Neural cell (in vitro differentiated cells): ENCODE measurements at regions not wholly inside any gene's neighbourhood (a gene's known extent, or its start where the extent isn't known, plus 50 kb on each side); places are given as distances from the start of the nearest gene placed in this dataset.

Experiments used
- H2AFZ ChIP-seq: fragments of 200-600, 300-800 bp; sonication (generic), shearing (Covaris generic); 2 replicates; pipeline ENCODE4 v1.6.0; 2014; ENCODE audit warnings: low read depth, mild to moderate bottlenecking, antibody characterized with exemption, low read length, moderate library complexity
- H3F3A ChIP-seq: fragments of 200-600 bp; shearing (Covaris generic); 2 replicates; pipeline ENCODE4 v1.6.1; 2016; ENCODE audit warnings: mild to moderate bottlenecking, moderate library complexity, mixed read lengths, antibody characterized with exemption, low read length; ENCODE audit not compliant: insufficient read depth, poor library complexity, severe bottlenecking
- H3K27ac ChIP-seq: fragments of 200-600, 300-800 bp; sonication (generic), shearing (Covaris generic); 2 replicates; pipeline ENCODE4 v1.5.1; 2014; ENCODE audit warnings: mild to moderate bottlenecking, low read length, moderate library complexity
- H3K27me3 ChIP-seq: fragments of 300-800, 200-600 bp; sonication (generic), shearing (Covaris generic); 2 replicates; pipeline ENCODE4 v1.6.0; 2014; ENCODE audit warnings: mild to moderate bottlenecking, low read depth, low read length, moderate library complexity; ENCODE audit not compliant: insufficient read depth
- H3K36me3 ChIP-seq: fragments of 300-800, 200-600 bp; sonication (generic), shearing (Covaris generic); 2 replicates; pipeline ENCODE4 v1.5.1; 2014; ENCODE audit warnings: mild to moderate bottlenecking, antibody characterized with exemption, low read length, moderate library complexity; ENCODE audit not compliant: insufficient read depth
- H3K4me2 ChIP-seq: fragments of 300-800, 200-600 bp; sonication (generic), shearing (Covaris generic); 2 replicates; pipeline ENCODE4 v1.6.0; 2014; ENCODE audit warnings: mild to moderate bottlenecking, low read length
- H3K4me3 ChIP-seq: fragments of 300-800, 200-600 bp; sonication (generic), shearing (Covaris generic); 2 replicates; pipeline ENCODE4 v1.5.1; 2014; ENCODE audit warnings: mild to moderate bottlenecking, low read length, moderate library complexity
- H3K79me2 ChIP-seq: fragments of 200-600 bp; shearing (Covaris generic); replicated peaks from 2 replicates; pipeline ENCODE4 v1.6.0; 2014; ENCODE audit warnings: mild to moderate bottlenecking, low read length, moderate library complexity; ENCODE audit not compliant: insufficient read depth
- H3K9ac ChIP-seq: fragments of 300-800, 200-600 bp; sonication (generic), shearing (Covaris generic); 2 replicates; pipeline ENCODE4 v1.6.1; 2016; ENCODE audit warnings: mild to moderate bottlenecking, low read length, mixed read lengths
- H3K9me2 ChIP-seq: fragments of 200-600 bp; shearing (Covaris generic); 2 replicates; pipeline ENCODE4 v1.6.1; 2016; ENCODE audit warnings: mild to moderate bottlenecking, low read length, mixed read lengths; ENCODE audit not compliant: insufficient read depth
- H3K9me3 ChIP-seq: fragments of 200-600, 300-800 bp; sonication (generic), shearing (Covaris generic); 2 replicates; pipeline ENCODE4 v1.6.1; 2016; ENCODE audit warnings: mild to moderate bottlenecking, mixed run types, low read length, moderate library complexity, mixed read lengths
- H4K20me1 ChIP-seq: fragments of 200-600 bp; shearing (Covaris generic); 2 replicates; pipeline ENCODE4 v1.6.1; 2016; ENCODE audit warnings: mild to moderate bottlenecking, mixed run types; ENCODE audit not compliant: insufficient read depth
- EP300 ChIP-seq: fragments of 450-650 bp; conservative IDR thresholded peaks from 2 replicates; pipeline ENCODE4 v1.6.1; 2014; ENCODE audit warnings: antibody characterized with exemption, mild to moderate bottlenecking, moderate library complexity; ENCODE audit not compliant: poor library complexity, severe bottlenecking
- EZH2 ChIP-seq: fragments of 200-600, 300-800 bp; shearing (Covaris generic), sonication (generic); IDR thresholded peaks from 2 replicates; pipeline ENCODE4 v1.6.1; 2014; ENCODE audit warnings: antibody characterized with exemption, low read length, borderline replicate concordance, mild to moderate bottlenecking; ENCODE audit not compliant: insufficient read depth, poor library complexity, severe bottlenecking
- MXI1 ChIP-seq: fragments of 450-650 bp; conservative IDR thresholded peaks from 2 replicates; pipeline ENCODE4 v1.6.1; 2014; ENCODE audit warnings: antibody characterized with exemption, mild to moderate bottlenecking; ENCODE audit not compliant: poor library complexity, severe bottlenecking
- POLR2AphosphoS5 ChIP-seq: IDR thresholded peaks from 2 replicates; pipeline ENCODE4 v1.6.1; 2012
- RAD21 ChIP-seq: fragments of 450-650 bp; conservative IDR thresholded peaks from 2 replicates; pipeline ENCODE4 v1.6.1; 2014; ENCODE audit warnings: antibody characterized with exemption, mild to moderate bottlenecking, moderate library complexity
- REST ChIP-seq: IDR thresholded peaks from 2 replicates; pipeline ENCODE4 v1.6.1; 2012; ENCODE audit warnings: borderline replicate concordance
- SMC3 ChIP-seq: fragments of 450-650 bp; conservative IDR thresholded peaks from 2 replicates; pipeline ENCODE4 v1.6.1; 2014; ENCODE audit warnings: antibody characterized with exemption, mild to moderate bottlenecking, moderate library complexity; ENCODE audit not compliant: poor library complexity
- TAF1 ChIP-seq: IDR thresholded peaks from 2 replicates; pipeline ENCODE4 v1.6.1; 2012; ENCODE audit warnings: low read depth
- TF ChIP-seq, protein P1 (sequence below): fragments of 450-650 bp; IDR thresholded peaks from 2 replicates; pipeline ENCODE4 v1.5.1; 2014; ENCODE audit warnings: antibody characterized with exemption, mild to moderate bottlenecking, moderate library complexity; ENCODE audit not compliant: poor library complexity, severe bottlenecking

DNA sequence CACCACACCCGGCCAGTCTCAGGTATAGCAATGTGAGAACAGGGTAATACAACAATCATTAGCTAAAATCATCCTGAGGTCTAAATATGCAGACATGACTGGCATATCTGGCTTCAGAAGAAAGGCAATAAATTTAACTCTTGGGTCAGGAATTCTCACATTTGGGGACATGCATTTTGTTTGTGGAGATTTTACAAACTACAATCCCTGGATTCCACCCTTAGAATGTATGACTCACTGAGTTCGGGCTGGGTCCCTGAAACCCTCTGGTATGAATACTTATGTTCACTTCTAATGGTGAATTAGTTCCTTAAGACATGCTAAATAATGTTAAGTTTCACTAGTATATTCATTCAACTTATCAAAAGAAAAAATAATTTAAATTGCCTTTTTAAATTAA lies 98.9 kb upstream of the HMGA2 start:
- Histone ChIP-seq H3K27ac (no peak overlapping the region), H4K20me1 (no peaks in the 10 kb centered on the region), H2AFZ (no peak overlapping the region), H3K9me2 (peaks cover 4% of the 10 kb centered on the region), H3K36me3 (no peaks in the 10 kb centered on the region), H3K4me3 (no peak overlapping the region), H3K79me2 (no peaks in the 10 kb centered on the region), H3K4me2 (no peak overlapping the region), H3F3A (no peaks in the 10 kb centered on the region), H3K9me3 (no peaks in the 10 kb centered on the region), H3K27me3 (peaks cover 32% of the 10 kb centered on the region), H3K9ac (no peak overlapping the region)
- TF ChIP-seq RAD21 (no peak), SMC3 (no peak), EZH2 (no peak), REST (no peak), EP300 (no peak), TAF1 (no peak), POLR2AphosphoS5 (no peak), MXI1 (no peak)
- TF ChIP-seq, protein P1, sequence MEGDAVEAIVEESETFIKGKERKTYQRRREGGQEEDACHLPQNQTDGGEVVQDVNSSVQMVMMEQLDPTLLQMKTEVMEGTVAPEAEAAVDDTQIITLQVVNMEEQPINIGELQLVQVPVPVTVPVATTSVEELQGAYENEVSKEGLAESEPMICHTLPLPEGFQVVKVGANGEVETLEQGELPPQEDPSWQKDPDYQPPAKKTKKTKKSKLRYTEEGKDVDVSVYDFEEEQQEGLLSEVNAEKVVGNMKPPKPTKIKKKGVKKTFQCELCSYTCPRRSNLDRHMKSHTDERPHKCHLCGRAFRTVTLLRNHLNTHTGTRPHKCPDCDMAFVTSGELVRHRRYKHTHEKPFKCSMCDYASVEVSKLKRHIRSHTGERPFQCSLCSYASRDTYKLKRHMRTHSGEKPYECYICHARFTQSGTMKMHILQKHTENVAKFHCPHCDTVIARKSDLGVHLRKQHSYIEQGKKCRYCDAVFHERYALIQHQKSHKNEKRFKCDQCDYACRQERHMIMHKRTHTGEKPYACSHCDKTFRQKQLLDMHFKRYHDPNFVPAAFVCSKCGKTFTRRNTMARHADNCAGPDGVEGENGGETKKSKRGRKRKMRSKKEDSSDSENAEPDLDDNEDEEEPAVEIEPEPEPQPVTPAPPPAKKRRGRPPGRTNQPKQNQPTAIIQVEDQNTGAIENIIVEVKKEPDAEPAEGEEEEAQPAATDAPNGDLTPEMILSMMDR: no peak

GRCh38 chr12:65728455-65728847 lies 95.8 kb upstream of the HMGA2 start:
- Histone ChIP-seq H3K9me3 (no peaks in the 10 kb centered on the region), H3K27ac (no peak overlapping the region), H2AFZ (no peak overlapping the region), H3F3A (no peaks in the 10 kb centered on the region), H3K9me2 (peaks cover 2% of the 10 kb centered on the region), H4K20me1 (no peaks in the 10 kb centered on the region), H3K9ac (no peak overlapping the region), H3K36me3 (no peaks in the 10 kb centered on the region), H3K4me2 (no peak overlapping the region), H3K79me2 (no peaks in the 10 kb centered on the region), H3K27me3 (peaks cover 40% of the 10 kb centered on the region), H3K4me3 (peak overlapping the region; percentile 54)
- TF ChIP-seq POLR2AphosphoS5: peak; percentile 38
- TF ChIP-seq MXI1: no peak
